GM12892 (cell line): ENCODE measurements at regions not wholly inside any gene's neighbourhood (a gene's known extent, or its start where the extent isn't known, plus 50 kb on each side); places are given as distances from the start of the nearest gene placed in this dataset.

Source experiments
- POLR2A ChIP-seq: IDR thresholded peaks from 2 replicates; pipeline ENCODE4 v1.6.1; 2011; ENCODE audit warnings: low read depth, low read length, control low read depth
- POLR2AphosphoS5 ChIP-seq: IDR thresholded peaks from 2 replicates; pipeline ENCODE4 v1.6.1; 2011; ENCODE audit warnings: low read depth, low read length, control low read depth

- TF ChIP-seq POLR2A (no peak), POLR2AphosphoS5 (no peak)
These were observed 280.3 kb upstream of the NUDT12 start for GRCh38 chr5:103842936-103843335.
